GM12891 (cell line): ENCODE measurements at regions not wholly inside any gene's neighbourhood (a gene's known extent, or its start where the extent isn't known, plus 50 kb on each side); places are given as distances from the start of the nearest gene placed in this dataset.

Experiments used
- POLR2A ChIP-seq: IDR thresholded peaks from 2 replicates; pipeline ENCODE4 v1.6.1; 2011; ENCODE audit warnings: low read depth, low read length, control low read depth
- POLR2AphosphoS5 ChIP-seq: IDR thresholded peaks from 2 replicates; pipeline ENCODE4 v1.6.1; 2011; ENCODE audit warnings: low read depth, low read length, control low read depth
- TAF1 ChIP-seq: IDR thresholded peaks from 2 replicates; pipeline ENCODE4 v1.6.1; 2011; ENCODE audit warnings: low read depth, low read length, control low read depth

GRCh38 chr3:95151590-95151989 lies 1088.7 kb downstream of the NSUN3 start:
- TF ChIP-seq POLR2AphosphoS5 (no peak), POLR2A (no peak), TAF1 (no peak)
